Liver (tissue), 8 donors: ENCODE measurements at regions not wholly inside any gene's neighbourhood (a gene's known extent, or its start where the extent isn't known, plus 50 kb on each side); places are given as distances from the start of the nearest gene placed in this dataset.

Experiments
- DNase-seq: peaks from one replicate; pipeline ENCODE4 v3.0.0-alpha.2; 2017; ENCODE audit warnings: low spot score
- H3K27ac ChIP-seq, 2 donors: one replicate each; pipeline ENCODE4 v1.7.0; 2013; ENCODE audit warnings: inconsistent platforms in 2 of 2, low read length in 2 of 2, control low read depth in 1 of 2, low read depth in 1 of 2, mild to moderate bottlenecking in 1 of 2
- H3K27me3 ChIP-seq, 4 donors: one replicate each; pipeline versions ENCODE4 v1.6.1 to v1.7.0; 2013; ENCODE audit warnings: low read length in 3 of 4, inconsistent platforms in 1 of 4, mild to moderate bottlenecking in 1 of 4, moderate library complexity in 1 of 4; ENCODE audit not compliant: control insufficient read depth in 4 of 4, insufficient read depth in 4 of 4
- H3K36me3 ChIP-seq, 4 donors: one replicate each; pipeline versions ENCODE4 v1.6.1 to v1.7.0; 2013; ENCODE audit warnings: low read length in 3 of 4, mild to moderate bottlenecking in 3 of 4, low read depth in 1 of 4, moderate library complexity in 1 of 4; ENCODE audit not compliant: control insufficient read depth in 4 of 4, insufficient read depth in 3 of 4
- H3K4me1 ChIP-seq, 4 donors: one replicate each; pipeline versions ENCODE4 v1.6.1 to v1.7.0; 2013; ENCODE audit warnings: low read length in 3 of 4, mild to moderate bottlenecking in 3 of 4, moderate library complexity in 1 of 4; ENCODE audit not compliant: control insufficient read depth in 4 of 4, insufficient read depth in 4 of 4
- H3K4me3 ChIP-seq, 3 donors: one replicate each; pipeline versions ENCODE4 v1.6.1 to v1.7.0; 2013; ENCODE audit warnings: low read length in 3 of 3, control low read depth in 1 of 3, low read depth in 1 of 3, mild to moderate bottlenecking in 1 of 3
- H3K9ac ChIP-seq, 2 donors: one replicate each; pipeline ENCODE4 v1.7.0; 2013; ENCODE audit warnings: low read length in 2 of 2, mild to moderate bottlenecking in 2 of 2, moderate library complexity in 2 of 2, control low read depth in 1 of 2, low read depth in 1 of 2
- H3K9me3 ChIP-seq, 4 donors: one replicate each; pipeline versions ENCODE4 v1.6.1 to v1.7.0; 2013; ENCODE audit warnings: low read length in 3 of 4; ENCODE audit not compliant: control insufficient read depth in 4 of 4
- EGR1 ChIP-seq, 2 donors: IDR thresholded peaks; 2 replicates each; pipeline ENCODE4 v1.6.1; 2016 to 2018; ENCODE audit warnings: antibody characterized with exemption in 2 of 2, low read depth in 2 of 2
- FOXA1 ChIP-seq: IDR thresholded peaks from 2 replicates; pipeline ENCODE4 v1.6.1; 2016; ENCODE audit warnings: antibody characterized with exemption
- FOXA2 ChIP-seq: IDR thresholded peaks from 2 replicates; pipeline ENCODE4 v1.6.1; 2016; ENCODE audit warnings: antibody characterized with exemption
- GABPA ChIP-seq, 2 donors: IDR thresholded peaks in 1 of 2; conservative IDR thresholded peaks in 1 of 2; 2 replicates each; pipeline ENCODE4 v1.6.1; 2016; ENCODE audit warnings: antibody characterized with exemption in 2 of 2, mild to moderate bottlenecking in 1 of 2, moderate library complexity in 1 of 2
- HNF4G ChIP-seq: IDR thresholded peaks from 2 replicates; pipeline ENCODE4 v1.6.1; 2016; ENCODE audit warnings: antibody characterized with exemption
- JUND ChIP-seq, 2 donors: IDR thresholded peaks; 2 replicates each; pipeline ENCODE4 v1.6.1; 2016; ENCODE audit warnings: antibody characterized with exemption in 2 of 2
- NR2F2 ChIP-seq: IDR thresholded peaks from 2 replicates; pipeline ENCODE4 v1.6.1; 2016; ENCODE audit warnings: antibody characterized with exemption
- RAD21 ChIP-seq, 2 donors: IDR thresholded peaks; 2 replicates each; pipeline ENCODE4 v1.6.1; 2016; ENCODE audit warnings: antibody characterized with exemption in 2 of 2, mild to moderate bottlenecking in 2 of 2
- RXRA ChIP-seq, 2 donors: IDR thresholded peaks; 2 replicates each; pipeline ENCODE4 v1.6.1; 2017 to 2018; ENCODE audit warnings: antibody characterized with exemption in 2 of 2, mild to moderate bottlenecking in 1 of 2
- SP1 ChIP-seq: IDR thresholded peaks from 2 replicates; pipeline ENCODE4 v1.6.1; 2018; ENCODE audit warnings: antibody characterized with exemption, mild to moderate bottlenecking
- TAF1 ChIP-seq: conservative IDR thresholded peaks from 2 replicates; pipeline ENCODE4 v1.6.1; 2016; ENCODE audit warnings: antibody characterized with exemption, mild to moderate bottlenecking
- WGBS: extraction: QIAGEN DNeasy Blood & Tissue Kit; methylation state at CpG from one replicate; pipeline ENCODE4 v1.1.7; 2013; 5-methylcytosine and 5-hydroxymethylcytosine counted together
- TF ChIP-seq, protein P1 (sequence below): IDR thresholded peaks from 2 replicates; pipeline ENCODE4 v1.6.1; 2016; ENCODE audit warnings: antibody characterized with exemption
- TF ChIP-seq, protein P2 (sequence below): IDR thresholded peaks from 2 replicates; pipeline ENCODE4 v1.6.1; 2016; ENCODE audit warnings: antibody characterized with exemption, mild to moderate bottlenecking
- TF ChIP-seq, protein P3 (sequence below): fragments of 150-350 bp; IDR thresholded peaks from 2 replicates; pipeline ENCODE4 v1.5.1; 2017; ENCODE audit warnings: improper control_type of control experiment, low read depth, low read length; ENCODE audit not compliant: missing input control
- TF ChIP-seq, protein P4 (sequence below): IDR thresholded peaks from 2 replicates; pipeline ENCODE4 v1.6.1; 2016; ENCODE audit warnings: antibody characterized with exemption
- donor health status: healthy.
- donor health status: healthy.
- donor health status: healthy.
- donor health status: healthy.
- donor health status: healthy.

DNA sequence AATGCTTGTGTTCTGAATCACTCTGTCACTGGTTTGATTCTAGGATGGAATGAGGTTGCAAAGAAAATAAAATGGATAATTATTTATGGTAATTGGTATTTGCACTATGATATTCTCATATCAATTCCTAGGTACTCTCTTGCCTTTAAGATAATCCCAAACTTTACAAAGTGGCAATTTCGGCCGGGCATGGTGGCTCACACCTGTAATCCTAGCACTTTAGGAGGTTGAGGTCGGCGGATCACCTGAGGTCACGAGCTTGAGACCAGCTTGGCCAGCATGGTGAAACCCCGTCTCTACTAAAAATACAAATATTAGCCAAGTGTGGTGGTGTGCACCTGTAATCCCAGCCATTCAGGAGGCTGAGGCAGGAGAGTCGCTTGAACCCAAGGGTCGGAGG is 1118.7 kb upstream of the C9orf72 start:
- Histone ChIP-seq H3K27ac (no peak overlapping the region), H3K4me3 (no peak overlapping the region), H3K9me3 (no peaks in the 10 kb centered on the region), H3K9ac (no peak overlapping the region), H3K27me3 (no peaks in the 10 kb centered on the region), H3K36me3 (no peaks in the 10 kb centered on the region), H3K4me1 (no peaks in the 10 kb centered on the region)
- TF ChIP-seq, protein P1, sequence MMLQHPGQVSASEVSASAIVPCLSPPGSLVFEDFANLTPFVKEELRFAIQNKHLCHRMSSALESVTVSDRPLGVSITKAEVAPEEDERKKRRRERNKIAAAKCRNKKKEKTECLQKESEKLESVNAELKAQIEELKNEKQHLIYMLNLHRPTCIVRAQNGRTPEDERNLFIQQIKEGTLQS, result no peak
- 82% methylated on average over 8 of the region's 8 CpGs for WGBS
- no peak for DNase-seq

DNA sequence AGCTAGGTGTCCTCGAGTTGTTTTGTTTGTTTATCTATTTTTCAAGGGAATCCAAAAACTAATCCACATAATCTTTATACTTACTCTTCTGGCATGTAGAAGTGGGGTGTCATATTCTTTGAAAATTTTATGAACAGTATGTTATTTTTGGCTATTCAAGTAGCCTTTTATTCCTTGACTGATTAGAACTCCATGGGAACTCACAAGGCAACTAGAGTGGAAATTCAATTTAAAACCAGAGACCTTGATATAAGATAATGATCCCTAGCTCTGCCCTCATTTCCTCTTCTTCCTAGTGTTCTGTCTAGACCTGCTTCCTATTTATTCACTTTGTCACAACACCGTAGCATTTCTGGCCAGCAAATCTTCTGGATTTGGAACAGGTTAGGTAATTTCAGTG is 1123.7 kb upstream of the C9orf72 start:
- TF ChIP-seq SP1 (no peak), TAF1 (no peak), FOXA2 (no peak), RXRA (IDR thresholded peaks at IDR 0.05) (no peak), NR2F2 (no peak), JUND (IDR thresholded peaks at IDR 0.05) (no peak), HNF4G (no peak), RAD21 (IDR thresholded peaks at IDR 0.05) (no peak), GABPA (IDR thresholded peaks at IDR 0.05 in 1 of 2, conservative IDR thresholded peaks at IDR 0.05 in 1 of 2) (no peak), EGR1 (IDR thresholded peaks at IDR 0.05; ENCODE audit: low read depth in 2 of 2) (no peak), FOXA1 (no peak)
- TF ChIP-seq, protein P2, sequence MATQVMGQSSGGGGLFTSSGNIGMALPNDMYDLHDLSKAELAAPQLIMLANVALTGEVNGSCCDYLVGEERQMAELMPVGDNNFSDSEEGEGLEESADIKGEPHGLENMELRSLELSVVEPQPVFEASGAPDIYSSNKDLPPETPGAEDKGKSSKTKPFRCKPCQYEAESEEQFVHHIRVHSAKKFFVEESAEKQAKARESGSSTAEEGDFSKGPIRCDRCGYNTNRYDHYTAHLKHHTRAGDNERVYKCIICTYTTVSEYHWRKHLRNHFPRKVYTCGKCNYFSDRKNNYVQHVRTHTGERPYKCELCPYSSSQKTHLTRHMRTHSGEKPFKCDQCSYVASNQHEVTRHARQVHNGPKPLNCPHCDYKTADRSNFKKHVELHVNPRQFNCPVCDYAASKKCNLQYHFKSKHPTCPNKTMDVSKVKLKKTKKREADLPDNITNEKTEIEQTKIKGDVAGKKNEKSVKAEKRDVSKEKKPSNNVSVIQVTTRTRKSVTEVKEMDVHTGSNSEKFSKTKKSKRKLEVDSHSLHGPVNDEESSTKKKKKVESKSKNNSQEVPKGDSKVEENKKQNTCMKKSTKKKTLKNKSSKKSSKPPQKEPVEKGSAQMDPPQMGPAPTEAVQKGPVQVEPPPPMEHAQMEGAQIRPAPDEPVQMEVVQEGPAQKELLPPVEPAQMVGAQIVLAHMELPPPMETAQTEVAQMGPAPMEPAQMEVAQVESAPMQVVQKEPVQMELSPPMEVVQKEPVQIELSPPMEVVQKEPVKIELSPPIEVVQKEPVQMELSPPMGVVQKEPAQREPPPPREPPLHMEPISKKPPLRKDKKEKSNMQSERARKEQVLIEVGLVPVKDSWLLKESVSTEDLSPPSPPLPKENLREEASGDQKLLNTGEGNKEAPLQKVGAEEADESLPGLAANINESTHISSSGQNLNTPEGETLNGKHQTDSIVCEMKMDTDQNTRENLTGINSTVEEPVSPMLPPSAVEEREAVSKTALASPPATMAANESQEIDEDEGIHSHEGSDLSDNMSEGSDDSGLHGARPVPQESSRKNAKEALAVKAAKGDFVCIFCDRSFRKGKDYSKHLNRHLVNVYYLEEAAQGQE, result no peak
- TF ChIP-seq, protein P3, sequence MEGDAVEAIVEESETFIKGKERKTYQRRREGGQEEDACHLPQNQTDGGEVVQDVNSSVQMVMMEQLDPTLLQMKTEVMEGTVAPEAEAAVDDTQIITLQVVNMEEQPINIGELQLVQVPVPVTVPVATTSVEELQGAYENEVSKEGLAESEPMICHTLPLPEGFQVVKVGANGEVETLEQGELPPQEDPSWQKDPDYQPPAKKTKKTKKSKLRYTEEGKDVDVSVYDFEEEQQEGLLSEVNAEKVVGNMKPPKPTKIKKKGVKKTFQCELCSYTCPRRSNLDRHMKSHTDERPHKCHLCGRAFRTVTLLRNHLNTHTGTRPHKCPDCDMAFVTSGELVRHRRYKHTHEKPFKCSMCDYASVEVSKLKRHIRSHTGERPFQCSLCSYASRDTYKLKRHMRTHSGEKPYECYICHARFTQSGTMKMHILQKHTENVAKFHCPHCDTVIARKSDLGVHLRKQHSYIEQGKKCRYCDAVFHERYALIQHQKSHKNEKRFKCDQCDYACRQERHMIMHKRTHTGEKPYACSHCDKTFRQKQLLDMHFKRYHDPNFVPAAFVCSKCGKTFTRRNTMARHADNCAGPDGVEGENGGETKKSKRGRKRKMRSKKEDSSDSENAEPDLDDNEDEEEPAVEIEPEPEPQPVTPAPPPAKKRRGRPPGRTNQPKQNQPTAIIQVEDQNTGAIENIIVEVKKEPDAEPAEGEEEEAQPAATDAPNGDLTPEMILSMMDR, result no peak
- TF ChIP-seq, protein P4, sequence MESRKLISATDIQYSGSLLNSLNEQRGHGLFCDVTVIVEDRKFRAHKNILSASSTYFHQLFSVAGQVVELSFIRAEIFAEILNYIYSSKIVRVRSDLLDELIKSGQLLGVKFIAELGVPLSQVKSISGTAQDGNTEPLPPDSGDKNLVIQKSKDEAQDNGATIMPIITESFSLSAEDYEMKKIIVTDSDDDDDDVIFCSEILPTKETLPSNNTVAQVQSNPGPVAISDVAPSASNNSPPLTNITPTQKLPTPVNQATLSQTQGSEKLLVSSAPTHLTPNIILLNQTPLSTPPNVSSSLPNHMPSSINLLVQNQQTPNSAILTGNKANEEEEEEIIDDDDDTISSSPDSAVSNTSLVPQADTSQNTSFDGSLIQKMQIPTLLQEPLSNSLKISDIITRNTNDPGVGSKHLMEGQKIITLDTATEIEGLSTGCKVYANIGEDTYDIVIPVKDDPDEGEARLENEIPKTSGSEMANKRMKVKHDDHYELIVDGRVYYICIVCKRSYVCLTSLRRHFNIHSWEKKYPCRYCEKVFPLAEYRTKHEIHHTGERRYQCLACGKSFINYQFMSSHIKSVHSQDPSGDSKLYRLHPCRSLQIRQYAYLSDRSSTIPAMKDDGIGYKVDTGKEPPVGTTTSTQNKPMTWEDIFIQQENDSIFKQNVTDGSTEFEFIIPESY, result no peak
- WGBS, result 33% methylated on average over 2 of the region's 2 CpGs
- no peak overlapping the region for H3K9ac ChIP-seq

More for the DNA sequence above, 1123.7 kb upstream of the C9orf72 start:
- no peaks in the 10 kb centered on the region for H3K27me3 ChIP-seq
- H3K4me3 ChIP-seq, result no peak overlapping the region
- no peaks in the 10 kb centered on the region for H3K9me3 ChIP-seq
- H3K36me3 ChIP-seq, result no peaks in the 10 kb centered on the region
- DNase-seq, result no peak
- no peak overlapping the region for H3K27ac ChIP-seq
- no peaks in the 10 kb centered on the region for H3K4me1 ChIP-seq
